Testis (tissue), 2 donors: ENCODE measurements at regions not wholly inside any gene's neighbourhood (a gene's known extent, or its start where the extent isn't known, plus 50 kb on each side); places are given as distances from the start of the nearest gene placed in this dataset.

ENCODE experiments used
- CTCF ChIP-seq, 3 experiments: fragments of 450-650 bp in 2 of 3; fragments of 200-600 bp in 1 of 3; sonication (generic) in 1 of 3; IDR thresholded peaks; one replicate each; pipeline ENCODE4 v1.5.1; 2016 to 2019; ENCODE audit warnings: antibody characterized with exemption in 3 of 3, mild to moderate bottlenecking in 2 of 3, moderate library complexity in 1 of 3
- POLR2A ChIP-seq: fragments of 450-650 bp; IDR thresholded peaks from one replicate; pipeline ENCODE4 v1.6.1; 2017; ENCODE audit warnings: antibody characterized with exemption, mild to moderate bottlenecking, moderate library complexity

GRCh38 chr1:193427524-193427923 is 241.1 kb upstream of the B3GALT2 start:
- no peak for TF ChIP-seq CTCF (IDR thresholded peaks at IDR 0.05)
- no peak for TF ChIP-seq POLR2A
